ENCODE measurements at regions not wholly inside any gene's neighbourhood (a gene's known extent, or its start where the extent isn't known, plus 50 kb on each side); places are given as distances from the start of the nearest gene placed in this dataset.
"Not testable (repeated sequence)": the region's sequence is repeated elsewhere in the genome, so short reads cannot be mapped to it uniquely, and the experiment has no call there.

GRCh38 chr5:120252839-120253238 is 211.3 kb upstream of the PRR16 start:
- DNase-seq, result no peak

- no peak for DNase-seq
These were observed 209.7 kb upstream of the PRR16 start for GRCh38 chr5:120254385-120254784.

DNA sequence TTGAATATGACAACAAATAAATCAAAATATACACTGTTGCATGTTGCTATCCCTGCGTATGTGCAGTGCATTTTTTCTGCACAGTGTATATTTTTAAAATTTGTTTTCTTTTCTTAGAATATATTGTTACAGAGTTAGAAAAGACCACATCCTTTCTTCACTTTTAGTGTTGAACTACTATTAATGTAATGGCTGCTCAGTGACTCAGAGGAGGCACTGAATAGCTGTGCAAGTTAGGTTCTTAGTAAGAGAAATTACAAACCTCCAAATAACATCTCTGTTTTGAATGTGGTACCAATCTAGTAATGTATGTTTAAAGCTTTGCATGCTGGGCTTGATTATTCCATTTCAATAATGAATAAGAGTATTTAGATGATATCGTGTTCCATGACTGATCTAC is 208.9 kb upstream of the PRR16 start:
- DNase-seq, result no peak

DNA sequence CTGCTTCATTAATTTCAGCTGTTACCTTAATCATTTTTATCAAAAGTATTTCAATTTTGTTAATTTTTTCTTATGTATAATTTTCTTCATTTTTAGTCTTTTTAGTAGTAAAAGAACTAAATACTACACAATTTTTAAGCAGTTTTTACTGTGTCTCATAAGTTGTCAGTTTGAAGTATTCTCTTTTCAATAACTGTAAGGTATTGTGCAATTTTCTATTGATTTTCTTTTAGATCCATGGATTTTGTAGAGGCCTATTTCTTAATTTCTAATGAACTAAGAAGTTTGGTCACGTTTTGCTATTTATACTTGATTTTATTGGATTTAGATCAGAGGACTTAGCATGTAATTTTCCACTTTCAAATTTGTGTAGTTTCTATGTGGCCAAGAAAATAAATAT is 207.7 kb upstream of the PRR16 start:
- no peak for DNase-seq

DNA sequence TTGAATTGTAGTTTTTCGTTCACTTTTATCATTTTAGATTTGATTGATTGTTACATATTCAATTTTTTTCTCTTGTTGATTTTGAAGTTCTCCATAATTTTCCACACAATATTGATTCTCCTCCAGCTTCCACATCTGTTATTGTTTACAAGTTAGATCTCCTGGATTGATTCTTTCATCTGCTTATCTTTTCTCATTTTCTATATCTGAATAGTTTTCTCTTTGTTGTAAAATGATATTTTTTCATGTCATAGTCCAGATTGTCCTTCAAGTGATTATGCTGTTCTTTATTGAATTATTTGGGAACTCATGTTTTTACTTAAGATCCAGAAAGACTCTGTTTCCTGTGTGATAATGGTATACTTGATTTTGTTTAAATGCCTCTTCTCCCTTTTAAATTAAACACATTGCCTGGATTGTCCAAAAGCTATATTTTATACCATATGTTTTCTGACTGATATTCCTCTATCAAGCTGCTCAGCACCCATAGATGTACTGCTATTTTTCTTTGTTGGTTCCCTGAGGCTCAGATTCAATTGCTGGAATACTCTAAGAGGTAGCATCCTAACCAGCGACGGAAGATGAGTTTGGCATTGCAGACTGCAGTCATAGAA is 206.6 kb upstream of the PRR16 start:
- DNase-seq, result no peak

GRCh38 chr5:120258123-120258522 is 206.0 kb upstream of the PRR16 start:
- DNase-seq, result no peak

GRCh38 chr5:120260651-120261050 is 203.4 kb upstream of the PRR16 start:
- no peak for DNase-seq

GRCh38 chr5:120270498-120270897 is 193.6 kb upstream of the PRR16 start:
- DNase-seq, result no peak

DNA sequence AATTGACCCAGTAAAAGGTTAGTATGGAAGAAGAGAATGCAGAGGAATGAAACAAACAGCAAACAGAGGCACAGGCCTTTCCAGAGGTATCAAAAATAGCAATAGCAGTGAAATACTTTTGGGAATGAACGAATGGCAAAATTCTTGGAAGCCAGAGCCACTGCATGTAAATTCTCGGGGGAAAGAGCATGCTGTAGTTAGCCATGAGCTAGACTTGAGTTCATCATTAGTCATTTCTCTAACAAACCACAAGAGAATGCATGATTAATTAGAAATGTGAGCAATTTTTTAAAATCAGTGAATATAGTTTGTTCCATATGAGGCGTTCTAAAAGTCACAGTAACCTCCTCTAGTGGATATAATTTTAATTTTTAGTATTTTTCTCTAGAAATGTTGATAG is 170.3 kb upstream of the PRR16 start:
- DNase-seq, result no peak

DNA sequence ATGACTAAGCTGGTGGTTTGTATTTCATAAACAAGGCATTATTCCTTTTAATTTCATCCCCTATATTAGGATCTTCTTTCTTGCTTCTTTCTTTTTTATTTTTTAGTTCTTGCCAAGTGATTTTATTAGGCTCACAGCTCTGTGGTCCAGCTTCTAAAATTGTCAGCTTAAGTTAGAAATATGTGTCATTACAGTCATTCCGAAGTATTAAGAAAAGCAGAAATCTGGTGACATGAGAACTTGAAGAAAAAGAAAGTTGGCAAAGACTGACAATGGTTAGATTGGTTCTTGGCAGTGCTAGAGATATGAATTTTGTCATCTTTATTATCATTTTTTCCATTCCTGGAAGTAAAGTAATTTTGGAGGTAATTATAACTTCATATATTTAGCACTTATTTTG is 166.5 kb upstream of the PRR16 start:
- no peak for DNase-seq

- DNase-seq, result no peak
These were observed 165.1 kb upstream of the PRR16 start for GRCh38 chr5:120298981-120299380.

DNA sequence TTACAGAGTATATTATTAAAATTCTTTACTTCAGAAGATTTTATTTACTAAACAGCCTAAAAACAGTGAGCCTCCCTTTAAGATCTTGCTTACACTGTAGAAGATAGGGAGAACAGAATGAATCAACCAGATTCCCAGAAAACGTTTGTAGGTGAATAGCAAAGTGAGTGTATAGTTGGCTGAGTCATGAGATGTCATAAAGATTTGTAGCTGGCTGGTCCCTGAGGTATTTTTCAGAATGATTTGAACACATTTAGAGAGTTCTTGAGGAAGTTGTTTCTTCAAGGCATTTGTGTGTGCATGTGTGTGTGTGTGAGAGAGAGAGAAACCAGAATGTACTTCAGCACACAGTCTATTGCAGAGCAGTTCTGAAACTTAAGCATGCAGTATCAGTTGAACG is 159.4 kb upstream of the PRR16 start:
- DNase-seq, result no peak

DNA sequence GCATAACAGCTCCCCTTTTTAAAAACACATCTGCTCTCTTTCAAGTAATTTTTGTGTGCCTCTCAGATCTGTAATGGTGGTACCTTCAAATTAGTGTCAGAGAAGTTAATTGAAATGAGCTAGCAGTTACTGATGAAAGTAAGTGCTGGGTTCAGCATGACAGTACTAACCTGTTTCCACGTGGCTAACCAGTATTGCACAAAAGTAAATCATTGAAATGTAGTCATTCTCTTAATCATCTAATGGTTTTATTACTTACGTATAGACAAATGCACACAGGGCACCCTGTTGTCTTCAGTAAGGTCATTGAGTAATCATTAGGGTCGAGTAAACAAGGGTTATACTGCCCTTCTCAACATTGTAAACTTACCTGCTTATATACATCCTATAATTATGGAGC is 157.8 kb upstream of the PRR16 start:
- no peak for DNase-seq

GRCh38 chr5:120314191-120314590 is 149.9 kb upstream of the PRR16 start:
- DNase-seq, result no peak

GRCh38 chr5:120320626-120321025 is 143.5 kb upstream of the PRR16 start:
- no peak for DNase-seq

DNA sequence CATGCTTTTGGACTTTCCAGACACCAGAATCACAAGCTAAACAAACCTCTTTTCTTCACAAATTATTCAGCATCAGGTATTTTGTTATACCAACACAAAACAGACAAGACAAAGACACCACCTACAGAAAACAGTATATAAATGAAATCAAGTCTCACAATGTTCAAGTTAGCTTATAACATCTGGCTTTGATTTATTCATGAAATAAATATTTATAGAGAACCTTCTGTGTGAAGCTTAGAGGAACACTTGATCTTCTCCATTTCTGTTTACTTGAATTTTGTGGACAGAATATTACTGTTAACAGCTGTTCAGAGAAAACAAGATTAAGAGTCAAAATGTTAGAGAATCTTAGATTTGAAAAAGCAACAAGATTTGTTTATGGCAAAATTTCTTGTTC is 137.4 kb upstream of the PRR16 start:
- no peak for DNase-seq

DNA sequence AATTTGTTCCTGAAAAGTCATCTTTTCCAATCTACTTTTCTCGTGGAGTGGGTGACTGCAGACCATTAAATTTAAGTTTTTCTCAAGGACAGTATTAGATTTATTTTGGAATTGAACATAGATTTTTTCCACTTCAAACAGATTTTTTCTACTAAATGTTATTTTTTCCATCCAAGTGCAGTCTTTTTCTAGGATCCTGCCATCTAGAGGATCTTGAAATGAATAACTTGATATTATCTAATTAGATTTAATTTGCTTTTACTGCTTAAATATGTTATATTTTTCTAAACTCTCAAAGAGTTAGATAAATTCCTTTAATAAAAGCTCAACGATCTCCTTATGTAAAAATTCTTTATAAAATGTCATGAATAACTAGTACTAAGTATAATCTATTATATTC is 136.9 kb upstream of the PRR16 start:
- DNase-seq, result no peak

- DNase-seq, result no peak
These were observed 135.0 kb upstream of the PRR16 start for GRCh38 chr5:120329095-120329494.

GRCh38 chr5:120330558-120330957 is 133.5 kb upstream of the PRR16 start:
- no peak for DNase-seq

DNA sequence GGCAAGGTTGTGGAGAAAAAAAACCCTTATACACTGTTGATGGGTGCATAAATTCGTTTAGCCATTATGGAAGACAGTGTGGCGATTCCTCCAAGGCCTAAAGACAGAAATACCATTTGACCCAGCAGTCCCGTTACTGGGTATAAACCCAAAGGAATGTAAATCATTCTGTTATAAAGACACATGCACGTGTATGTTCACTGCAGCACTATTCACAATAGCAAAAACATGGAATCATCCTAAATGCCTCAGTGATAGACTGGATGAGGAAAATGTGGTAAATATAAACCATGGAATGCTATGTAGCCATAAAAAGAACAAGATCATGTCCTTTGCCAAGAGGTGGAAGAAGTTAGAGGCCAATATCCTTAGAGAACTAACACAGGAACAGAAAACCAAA is 119.9 kb upstream of the PRR16 start:
- no peak for DNase-seq

GRCh38 chr5:120345947-120346346 is 118.2 kb upstream of the PRR16 start:
- DNase-seq, result no peak

DNA sequence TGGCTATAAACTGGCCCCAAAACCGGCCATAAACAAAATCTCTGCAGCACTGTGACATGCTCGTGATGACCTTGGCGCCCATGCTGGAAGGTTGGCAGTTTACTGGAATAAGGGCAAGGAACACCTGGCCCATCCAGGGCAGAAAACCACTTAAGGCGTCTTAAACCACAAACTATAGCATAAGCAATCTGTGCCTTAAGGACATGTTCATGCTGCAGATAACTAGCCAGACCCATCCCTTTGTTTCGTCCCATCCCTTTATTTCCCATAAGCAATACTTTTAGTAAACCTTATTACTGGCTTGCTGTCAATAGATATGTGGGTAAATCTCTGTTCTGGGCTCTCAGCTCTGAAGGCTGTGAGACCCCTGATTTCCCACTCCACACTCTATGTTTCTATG is 113.0 kb upstream of the PRR16 start:
- not testable (repeated sequence) for DNase-seq

- DNase-seq, result no peak
These were observed 110.0 kb upstream of the PRR16 start for GRCh38 chr5:120354126-120354525.

GRCh38 chr5:120358949-120359348 is 105.2 kb upstream of the PRR16 start:
- DNase-seq, result no peak

GRCh38 chr5:120361941-120362340 is 102.2 kb upstream of the PRR16 start:
- no peak for DNase-seq

DNA sequence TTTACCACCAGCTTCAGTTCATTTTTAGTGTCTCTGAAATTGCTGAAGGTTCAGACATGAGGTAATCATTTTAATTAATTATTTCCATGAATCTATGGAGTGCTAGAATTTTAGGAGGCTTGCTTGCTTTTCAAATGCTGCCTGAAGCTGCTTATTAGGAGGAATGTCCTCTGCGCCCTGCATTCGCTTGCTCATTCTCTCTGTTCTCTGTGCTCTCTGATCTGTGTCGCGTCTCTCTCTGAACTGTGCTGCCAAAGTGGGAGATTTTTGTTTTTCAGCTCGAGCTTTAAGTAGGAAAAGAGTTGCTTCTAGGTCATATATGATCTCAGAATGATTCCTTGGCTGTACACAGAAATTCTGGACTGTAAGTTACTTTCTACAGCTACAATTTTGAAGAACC is 101.7 kb upstream of the PRR16 start:
- DNase-seq, result no peak
